Esophagus squamous epithelium (tissue), 5 donors: ENCODE measurements at regions not wholly inside any gene's neighbourhood (a gene's known extent, or its start where the extent isn't known, plus 50 kb on each side); places are given as distances from the start of the nearest gene placed in this dataset.

ENCODE experiments used
- DNase-seq: peaks from one replicate; lab custom pipeline; 2025; lab: John Stamatoyannopoulos, UW
- H3K27ac ChIP-seq, 4 donors: fragments of 200-600 bp; sonication (generic); one replicate each; pipeline ENCODE4 v1.5.1; 2016 to 2019; ENCODE audit warnings: mild to moderate bottlenecking in 1 of 4
- H3K27me3 ChIP-seq, 4 donors: fragments of 200-600 bp; sonication (generic); 1 replicate in 3 of 4; 2 replicates in 1 of 4; pipeline versions ENCODE4 v1.5.1 to v1.6.0; 2017 to 2021; ENCODE audit warnings: antibody characterized with exemption in 1 of 4
- H3K36me3 ChIP-seq, 3 donors: fragments of 200-600 bp; sonication (generic); one replicate each; pipeline ENCODE4 v1.5.1; 2016 to 2019
- H3K4me1 ChIP-seq, 3 donors: fragments of 200-600 bp; sonication (generic); one replicate each; pipeline ENCODE4 v1.5.1; 2017 to 2019
- H3K4me3 ChIP-seq, 4 donors: fragments of 200-600 bp; sonication (generic); 1 replicate in 3 of 4; 2 replicates in 1 of 4; pipeline ENCODE4 v1.5.1; 2016 to 2019; ENCODE audit warnings: mild to moderate bottlenecking in 2 of 4, moderate library complexity in 1 of 4
- H3K9me3 ChIP-seq, 3 donors: fragments of 200-600 bp; sonication (generic); one replicate each; pipeline ENCODE4 v1.5.1; 2016 to 2019
- POLR2A ChIP-seq, 4 donors: fragments of 450-650 bp; IDR thresholded peaks; one replicate each; pipeline ENCODE4 v1.6.1; 2017; ENCODE audit warnings: antibody characterized with exemption in 4 of 4, mild to moderate bottlenecking in 4 of 4, moderate library complexity in 3 of 4
- WGBS, 2 donors: methylation state at CpG; one replicate each; pipeline ENCODE4 v1.1.5; 2018; 5-methylcytosine and 5-hydroxymethylcytosine counted together
- intact Hi-C: fragments of 100-400 bp; cut with DNase I; formaldehyde crosslinking; loops from one replicate; pipeline ENCODE4 v1.15.0; 2022
- TF ChIP-seq, protein P1 (sequence below), 6 experiments: fragments of 450-650 bp in 4 of 6; fragments of 200-600 bp in 2 of 6; sonication (generic) in 2 of 6; IDR thresholded peaks; one replicate each; pipeline ENCODE4 v1.5.1; 2016 to 2019; ENCODE audit warnings: antibody characterized with exemption in 6 of 6, mild to moderate bottlenecking in 4 of 6, moderate library complexity in 4 of 6
- donor health status: DM: yes; HTN: yes; CAD: no.

DNA sequence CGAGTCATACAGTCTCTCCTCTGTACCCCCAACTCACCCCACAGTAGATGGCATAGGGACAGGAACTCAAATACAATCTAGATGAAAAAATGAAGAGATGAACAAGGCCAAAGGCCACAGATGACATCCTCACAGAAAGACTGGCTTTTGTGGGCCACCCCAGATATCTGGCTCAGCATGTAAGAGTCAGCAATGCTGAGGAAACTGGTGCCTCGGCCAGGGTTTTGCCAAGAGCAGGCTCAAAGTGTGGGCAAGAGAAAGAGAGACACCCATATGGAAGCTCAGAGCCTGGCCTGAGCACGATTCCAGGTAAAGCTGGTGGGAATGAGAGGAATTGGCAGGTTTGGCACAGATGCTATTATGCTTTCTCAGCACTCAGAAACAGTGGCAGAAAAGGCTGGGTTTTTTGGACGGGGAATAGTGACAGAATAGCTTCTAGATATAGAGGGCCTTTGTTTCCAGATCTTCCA is 460.6 kb downstream of the FOXO1 start:
- Histone ChIP-seq H3K9me3 (peaks cover 0 to 6% (median 0%) of the 10 kb centered on the region in 3 donors), H3K4me3 (no peak overlapping the region), H3K4me1 (peaks cover 9 to 24% (median 17%) of the 10 kb centered on the region in 3 donors), H3K27me3 (no peaks in the 10 kb centered on the region), H3K27ac (peak overlapping the region; percentile 70 to 84 (median 76)), H3K36me3 (no peaks in the 10 kb centered on the region)
- DNase-seq: no peak
- WGBS, 2 donors: 36 to 55% methylated on average over 4 of the region's 4 CpGs
- TF ChIP-seq, protein P1, sequence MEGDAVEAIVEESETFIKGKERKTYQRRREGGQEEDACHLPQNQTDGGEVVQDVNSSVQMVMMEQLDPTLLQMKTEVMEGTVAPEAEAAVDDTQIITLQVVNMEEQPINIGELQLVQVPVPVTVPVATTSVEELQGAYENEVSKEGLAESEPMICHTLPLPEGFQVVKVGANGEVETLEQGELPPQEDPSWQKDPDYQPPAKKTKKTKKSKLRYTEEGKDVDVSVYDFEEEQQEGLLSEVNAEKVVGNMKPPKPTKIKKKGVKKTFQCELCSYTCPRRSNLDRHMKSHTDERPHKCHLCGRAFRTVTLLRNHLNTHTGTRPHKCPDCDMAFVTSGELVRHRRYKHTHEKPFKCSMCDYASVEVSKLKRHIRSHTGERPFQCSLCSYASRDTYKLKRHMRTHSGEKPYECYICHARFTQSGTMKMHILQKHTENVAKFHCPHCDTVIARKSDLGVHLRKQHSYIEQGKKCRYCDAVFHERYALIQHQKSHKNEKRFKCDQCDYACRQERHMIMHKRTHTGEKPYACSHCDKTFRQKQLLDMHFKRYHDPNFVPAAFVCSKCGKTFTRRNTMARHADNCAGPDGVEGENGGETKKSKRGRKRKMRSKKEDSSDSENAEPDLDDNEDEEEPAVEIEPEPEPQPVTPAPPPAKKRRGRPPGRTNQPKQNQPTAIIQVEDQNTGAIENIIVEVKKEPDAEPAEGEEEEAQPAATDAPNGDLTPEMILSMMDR (IDR thresholded peaks at IDR 0.05): no peak
- TF ChIP-seq POLR2A (IDR thresholded peaks at IDR 0.05): no peak
- intact Hi-C loops: no loop called here

GRCh38 chr13:40206241-40207000 is 460.0 kb downstream of the FOXO1 start:
- Histone ChIP-seq H3K27me3 (no peaks in the 10 kb centered on the region), H3K9me3 (peaks cover 0 to 6% (median 0%) of the 10 kb centered on the region in 3 donors), H3K4me1 (peaks cover 9 to 24% (median 17%) of the 10 kb centered on the region in 3 donors), H3K27ac (peak overlapping the region; percentile 70 to 84 (median 76)), H3K36me3 (no peaks in the 10 kb centered on the region), H3K4me3 (no peak overlapping the region)
- no peak for DNase-seq
- 31 to 47% methylated on average over 5 to 6 of the region's 6 CpGs for WGBS, 2 donors
- TF ChIP-seq, protein P1 (IDR thresholded peaks at IDR 0.05): no peak
- TF ChIP-seq POLR2A (IDR thresholded peaks at IDR 0.05): peak in 1 of 4 donors; percentile 56
- intact Hi-C loops: no loop called here

GRCh38 chr13:40207001-40207478 is 459.4 kb downstream of the FOXO1 start:
- intact Hi-C loops: no loop called here
- Histone ChIP-seq H3K9me3 (peaks cover 0 to 6% (median 0%) of the 10 kb centered on the region in 3 donors), H3K27me3 (no peaks in the 10 kb centered on the region), H3K27ac (peak overlapping the region; percentile 70 to 84 (median 76)), H3K4me1 (peaks cover 9 to 24% (median 17%) of the 10 kb centered on the region in 3 donors), H3K36me3 (no peaks in the 10 kb centered on the region), H3K4me3 (no peak overlapping the region)
- no peak for DNase-seq
- no peak for TF ChIP-seq POLR2A (IDR thresholded peaks at IDR 0.05)
- WGBS, 2 donors: 74 to 83% methylated on average over 6 of the region's 6 CpGs

- peaks cover 9 to 24% (median 17%) of the 10 kb centered on the region in 3 donors for H3K4me1 ChIP-seq
- no peak overlapping the region for H3K4me3 ChIP-seq
- intact Hi-C loops: no loop called here
- H3K27ac ChIP-seq: no peak overlapping the region
- no peaks in the 10 kb centered on the region for H3K36me3 ChIP-seq
- TF ChIP-seq, protein P1 (IDR thresholded peaks at IDR 0.05): no peak
- no peak for TF ChIP-seq POLR2A (IDR thresholded peaks at IDR 0.05)
- WGBS, 2 donors: 93 to 94% methylated on average over 3 to 4 of the region's 4 CpGs
- H3K27me3 ChIP-seq: no peaks in the 10 kb centered on the region
- no peak for DNase-seq
- H3K9me3 ChIP-seq: peaks cover 0 to 6% (median 0%) of the 10 kb centered on the region in 3 donors
Measured at GRCh38 chr13:40208517-40208916, 457.9 kb downstream of the FOXO1 start.

GRCh38 chr13:40210865-40211585 is 455.4 kb downstream of the FOXO1 start:
- DNase-seq: no peak
- Histone ChIP-seq H3K27me3 (no peaks in the 10 kb centered on the region), H3K36me3 (no peaks in the 10 kb centered on the region), H3K4me3 (no peak overlapping the region), H3K4me1 (peaks cover 2 to 14% (median 9%) of the 10 kb centered on the region in 3 donors), H3K27ac (no peak overlapping the region), H3K9me3 (no peaks in the 10 kb centered on the region)
- intact Hi-C loops: no loop called here
- 69 to 85% methylated on average over 4 of the region's 4 CpGs for WGBS, 2 donors
- TF ChIP-seq POLR2A (IDR thresholded peaks at IDR 0.05): no peak
- TF ChIP-seq, protein P1 (IDR thresholded peaks at IDR 0.05): no peak
